ENCODE measurements at regions not wholly inside any gene's neighbourhood (a gene's known extent, or its start where the extent isn't known, plus 50 kb on each side); places are given as distances from the start of the nearest gene placed in this dataset.

DNA sequence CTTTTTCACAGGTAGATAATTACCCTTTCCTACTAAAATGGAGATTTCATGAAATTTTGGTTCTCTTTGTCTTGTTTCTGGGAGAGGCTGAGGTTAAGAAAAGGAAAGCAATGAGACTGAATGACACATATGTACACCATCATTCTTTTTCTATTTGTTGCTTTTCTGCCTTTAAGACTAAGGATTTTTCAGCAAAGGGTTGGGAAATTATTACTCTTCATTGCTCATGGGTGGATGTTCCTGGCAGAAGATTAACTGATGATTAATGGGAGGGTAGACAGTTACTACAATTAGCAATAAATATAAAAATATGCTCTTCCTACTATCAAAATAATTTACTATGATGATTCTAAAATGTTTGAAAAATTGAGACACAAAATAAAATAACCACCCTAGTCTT is 316.5 kb upstream of the USP24 start:
- TF ChIP-seq, protein P1, sequence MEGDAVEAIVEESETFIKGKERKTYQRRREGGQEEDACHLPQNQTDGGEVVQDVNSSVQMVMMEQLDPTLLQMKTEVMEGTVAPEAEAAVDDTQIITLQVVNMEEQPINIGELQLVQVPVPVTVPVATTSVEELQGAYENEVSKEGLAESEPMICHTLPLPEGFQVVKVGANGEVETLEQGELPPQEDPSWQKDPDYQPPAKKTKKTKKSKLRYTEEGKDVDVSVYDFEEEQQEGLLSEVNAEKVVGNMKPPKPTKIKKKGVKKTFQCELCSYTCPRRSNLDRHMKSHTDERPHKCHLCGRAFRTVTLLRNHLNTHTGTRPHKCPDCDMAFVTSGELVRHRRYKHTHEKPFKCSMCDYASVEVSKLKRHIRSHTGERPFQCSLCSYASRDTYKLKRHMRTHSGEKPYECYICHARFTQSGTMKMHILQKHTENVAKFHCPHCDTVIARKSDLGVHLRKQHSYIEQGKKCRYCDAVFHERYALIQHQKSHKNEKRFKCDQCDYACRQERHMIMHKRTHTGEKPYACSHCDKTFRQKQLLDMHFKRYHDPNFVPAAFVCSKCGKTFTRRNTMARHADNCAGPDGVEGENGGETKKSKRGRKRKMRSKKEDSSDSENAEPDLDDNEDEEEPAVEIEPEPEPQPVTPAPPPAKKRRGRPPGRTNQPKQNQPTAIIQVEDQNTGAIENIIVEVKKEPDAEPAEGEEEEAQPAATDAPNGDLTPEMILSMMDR (IDR thresholded peaks at IDR 0.05): no peak
- no peaks in the 10 kb centered on the region for H3K4me1 ChIP-seq (ENCODE audit: control insufficient read depth in 1 of 2, insufficient read depth in 2 of 2, low read length in 2 of 2)
- no peaks in the 10 kb centered on the region for H3K79me2 ChIP-seq (ENCODE audit: insufficient read depth, low read length)
- H3K4me3 ChIP-seq (replicated peaks in 1 of 3; ENCODE audit: low read depth in 2 of 3, low read length in 3 of 3): no peak overlapping the region
- DNase-seq: no peak
- intact Hi-C loops (cut with micrococcal nuclease): no loop called here
- Mint-ChIP-seq H3K27ac (no peak overlapping the region), H3K4me1 (no peaks in the 10 kb centered on the region), H3K36me3 (no peaks in the 10 kb centered on the region), H3K27me3 (ENCODE audit: low read depth in 3 of 3) (peaks cover 0 to 2% (median 1%) of the 10 kb centered on the region in 3 donors), H3K4me3 (no peak overlapping the region), H3K9me3 (no peaks in the 10 kb centered on the region)
- H4K20me1 ChIP-seq (ENCODE audit: insufficient read depth, low read length): no peaks in the 10 kb centered on the region
- no peaks in the 10 kb centered on the region for H3K27me3 ChIP-seq (ENCODE audit: control insufficient read depth in 2 of 2, insufficient read depth in 2 of 2, low read length in 2 of 2)
- H3K4me2 ChIP-seq (replicated peaks; ENCODE audit: extremely low read depth, low read length, poor library complexity, severe bottlenecking): no peak overlapping the region
- no peaks in the 10 kb centered on the region for H3K9me3 ChIP-seq (replicated peaks in 1 of 2; ENCODE audit: control insufficient read depth in 1 of 2, insufficient read depth in 1 of 2, low read length in 2 of 2)
- H3K9ac ChIP-seq (ENCODE audit: insufficient read depth, low read length, poor library complexity, severe bottlenecking): no peak overlapping the region
- H2AFZ ChIP-seq (ENCODE audit: insufficient read depth, low read depth, low read length, poor library complexity, severe bottlenecking): no peak overlapping the region
- H3K27ac ChIP-seq (ENCODE audit: low read depth in 1 of 2, low read length in 2 of 2): no peak overlapping the region
- H3K36me3 ChIP-seq (replicated peaks in 1 of 2; ENCODE audit: control insufficient read depth in 1 of 2, insufficient read depth in 2 of 2, low read length in 2 of 2): no peaks in the 10 kb centered on the region

DNA sequence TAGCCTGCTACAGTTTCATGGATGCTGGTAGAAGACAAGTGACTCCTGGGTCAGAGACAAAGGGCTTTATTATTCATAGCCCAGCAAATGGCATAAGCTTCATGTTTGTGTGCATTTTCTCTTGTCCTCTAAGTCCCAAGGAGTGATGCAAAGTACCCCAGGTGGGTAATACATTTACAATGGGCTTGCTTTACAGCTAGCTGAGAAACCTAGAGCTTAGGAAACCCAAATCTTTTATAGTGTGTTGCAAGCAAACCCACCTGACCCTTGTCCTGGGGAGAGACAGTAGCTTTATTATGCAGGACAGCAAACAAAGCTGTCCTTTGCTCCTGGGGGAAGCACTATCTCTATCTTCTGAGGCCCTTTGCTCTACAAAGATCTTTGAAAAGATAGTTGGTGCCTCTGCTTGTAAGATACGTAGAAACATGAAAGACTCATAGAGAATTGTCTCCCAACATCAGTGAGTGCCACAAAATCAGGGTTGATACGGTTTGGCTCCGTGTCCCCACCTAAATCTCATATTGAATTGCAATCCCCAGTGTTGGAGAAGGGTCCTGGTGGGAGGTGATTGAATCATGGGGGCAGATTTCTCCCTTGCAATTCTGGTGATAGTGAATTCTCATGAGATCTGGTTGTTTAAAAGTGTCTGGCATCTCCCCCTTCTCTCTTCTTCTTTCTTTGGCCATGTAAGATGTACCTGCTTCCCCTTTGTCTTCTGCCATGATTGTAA is 315.8 kb upstream of the USP24 start:
- Mint-ChIP-seq H3K27ac (no peak overlapping the region), H3K9me3 (no peaks in the 10 kb centered on the region), H3K4me3 (no peak overlapping the region), H3K27me3 (ENCODE audit: low read depth in 3 of 3) (peaks cover 1 to 2% (median 1%) of the 10 kb centered on the region in 3 donors), H3K4me1 (no peaks in the 10 kb centered on the region), H3K36me3 (no peaks in the 10 kb centered on the region)
- WGBS (ENCODE audit: insufficient coverage): 100% methylated on average over 1 of the region's 3 CpGs
- TF ChIP-seq, protein P1 (IDR thresholded peaks at IDR 0.05): no peak
- Histone ChIP-seq H3K4me1 (ENCODE audit: control insufficient read depth in 1 of 2, insufficient read depth in 2 of 2, low read length in 2 of 2) (no peaks in the 10 kb centered on the region), H3K27me3 (ENCODE audit: control insufficient read depth in 2 of 2, insufficient read depth in 2 of 2, low read length in 2 of 2) (no peaks in the 10 kb centered on the region), H2AFZ (ENCODE audit: insufficient read depth, low read depth, low read length, poor library complexity, severe bottlenecking) (no peak overlapping the region), H3K9ac (ENCODE audit: insufficient read depth, low read length, poor library complexity, severe bottlenecking) (no peak overlapping the region), H3K9me3 (replicated peaks in 1 of 2; ENCODE audit: control insufficient read depth in 1 of 2, insufficient read depth in 1 of 2, low read length in 2 of 2) (no peaks in the 10 kb centered on the region), H3K27ac (ENCODE audit: low read depth in 1 of 2, low read length in 2 of 2) (no peak overlapping the region), H3K79me2 (ENCODE audit: insufficient read depth, low read length) (no peaks in the 10 kb centered on the region), H3K4me2 (replicated peaks; ENCODE audit: extremely low read depth, low read length, poor library complexity, severe bottlenecking) (no peak overlapping the region), H3K36me3 (replicated peaks in 1 of 2; ENCODE audit: control insufficient read depth in 1 of 2, insufficient read depth in 2 of 2, low read length in 2 of 2) (no peaks in the 10 kb centered on the region), H4K20me1 (ENCODE audit: insufficient read depth, low read length) (no peaks in the 10 kb centered on the region), H3K4me3 (replicated peaks in 1 of 3; ENCODE audit: low read depth in 2 of 3, low read length in 3 of 3) (no peak overlapping the region)
- intact Hi-C loops (cut with micrococcal nuclease): no loop called here
- DNase-seq: no peak

All from CD14-positive monocyte (primary cell).